Esophagus muscularis mucosa (tissue), 3 donors: ENCODE measurements at regions not wholly inside any gene's neighbourhood (a gene's known extent, or its start where the extent isn't known, plus 50 kb on each side); places are given as distances from the start of the nearest gene placed in this dataset.

Source experiments
- small RNA-seq, 3 donors: library from RNA; depleted of rRNA; stranded (forward); fragments of <200 nt; gene quantifications; one replicate each; pipeline ENCODE3, GENCODE V24; 2016

Small RNA genes in the stretch of these regions (small RNA-seq; reads per million reads assigned to genes)
- gene RNA5SP431: 0 reads per million in 3 donors
